CD14-positive monocyte (primary cell): ENCODE measurements at regions not wholly inside any gene's neighbourhood (a gene's known extent, or its start where the extent isn't known, plus 50 kb on each side); places are given as distances from the start of the nearest gene placed in this dataset.

Experiments
- DNase-seq, 3 donors: peaks; one replicate each; pipeline ENCODE4 v3.0.0-alpha.2; 2011 to 2022
- H2AFZ ChIP-seq: 2 replicates; pipeline ENCODE4 v1.6.0; 2012; ENCODE audit warnings: mild to moderate bottlenecking, low read depth, low read length, inconsistent platforms; ENCODE audit not compliant: insufficient read depth, poor library complexity, severe bottlenecking
- H3K27ac ChIP-seq, 2 donors: 1 replicate in 1 of 2; 2 replicates in 1 of 2; pipeline ENCODE4 v1.5.1; 2012 to 2013; ENCODE audit warnings: low read length in 2 of 2, control low read depth in 1 of 2, inconsistent platforms in 1 of 2, low read depth in 1 of 2, mild to moderate bottlenecking in 1 of 2
- H3K27me3 ChIP-seq, 2 donors: one replicate each; pipeline versions ENCODE4 v1.6.0 to v1.6.1; 2011 to 2013; ENCODE audit warnings: low read length in 2 of 2; ENCODE audit not compliant: control insufficient read depth in 2 of 2, insufficient read depth in 2 of 2
- H3K36me3 ChIP-seq, 2 donors: replicated peaks in 1 of 2; 1 replicate in 1 of 2; 2 replicates in 1 of 2; pipeline versions ENCODE4 v1.5.1 to v1.6.1; 2012 to 2013; ENCODE audit warnings: low read length in 2 of 2, control low read depth in 1 of 2, inconsistent platforms in 1 of 2, mild to moderate bottlenecking in 1 of 2; ENCODE audit not compliant: insufficient read depth in 2 of 2, control insufficient read depth in 1 of 2
- H3K4me1 ChIP-seq, 2 donors: 1 replicate in 1 of 2; 2 replicates in 1 of 2; pipeline versions ENCODE4 v1.5.1 to v1.6.1; 2012 to 2013; ENCODE audit warnings: low read length in 2 of 2, control low read depth in 1 of 2, inconsistent platforms in 1 of 2, mild to moderate bottlenecking in 1 of 2, moderate library complexity in 1 of 2; ENCODE audit not compliant: insufficient read depth in 2 of 2, control insufficient read depth in 1 of 2
- H3K4me2 ChIP-seq: replicated peaks from 2 replicates; pipeline ENCODE3; 2012; ENCODE audit warnings: low read length, moderate library complexity, mild to moderate bottlenecking; ENCODE audit not compliant: poor library complexity, severe bottlenecking; ENCODE audit errors: extremely low read depth
- H3K4me3 ChIP-seq, 3 experiments: fragments of 200-600 bp in 1 of 3; sonication (generic) in 1 of 3; replicated peaks in 1 of 3; 1 replicate in 2 of 3; 2 replicates in 1 of 3; pipeline ENCODE4 v1.5.1; 2011 to 2013; ENCODE audit warnings: low read length in 3 of 3, mild to moderate bottlenecking in 3 of 3, control low read depth in 2 of 3, low read depth in 2 of 3, inconsistent platforms in 1 of 3, moderate library complexity in 1 of 3
- H3K79me2 ChIP-seq: 2 replicates; pipeline ENCODE4 v1.6.0; 2012; ENCODE audit warnings: mild to moderate bottlenecking, control low read depth, inconsistent platforms, low read length, moderate library complexity; ENCODE audit not compliant: insufficient read depth
- H3K9ac ChIP-seq: 2 replicates; pipeline ENCODE4 v1.6.0; 2017; ENCODE audit warnings: low read length, mild to moderate bottlenecking; ENCODE audit not compliant: insufficient read depth, poor library complexity, severe bottlenecking
- H3K9me3 ChIP-seq, 2 donors: replicated peaks in 1 of 2; 1 replicate in 1 of 2; 2 replicates in 1 of 2; pipeline versions ENCODE4 v1.5.1 to v1.6.1; 2012 to 2013; ENCODE audit warnings: low read length in 2 of 2, control low read depth in 1 of 2; ENCODE audit not compliant: control insufficient read depth in 1 of 2, insufficient read depth in 1 of 2
- H4K20me1 ChIP-seq: 2 replicates; pipeline ENCODE4 v1.6.0; 2012; ENCODE audit warnings: mild to moderate bottlenecking, low read length, control low read depth, moderate library complexity; ENCODE audit not compliant: insufficient read depth
- H3K27ac Mint-ChIP-seq, 7 donors: one replicate each; pipeline ENCODE4 v1.8.0; 2020; ENCODE audit warnings: mild to moderate bottlenecking in 7 of 7, mixed read lengths in 7 of 7, moderate library complexity in 6 of 7, inconsistent platforms in 2 of 7
- H3K27me3 Mint-ChIP-seq, 3 donors: one replicate each; pipeline ENCODE4 v1.8.0; 2021 to 2022; ENCODE audit warnings: low read depth in 3 of 3, mild to moderate bottlenecking in 3 of 3, mixed read lengths in 3 of 3, moderate library complexity in 3 of 3, inconsistent platforms in 1 of 3
- H3K36me3 Mint-ChIP-seq, 2 donors: one replicate each; pipeline ENCODE4 v1.8.0; 2020; ENCODE audit warnings: mixed read lengths in 2 of 2, inconsistent platforms in 1 of 2, mild to moderate bottlenecking in 1 of 2
- H3K4me1 Mint-ChIP-seq: one replicate; pipeline ENCODE4 v1.8.0; 2020; ENCODE audit warnings: mild to moderate bottlenecking, mixed read lengths
- H3K4me3 Mint-ChIP-seq, 2 donors: one replicate each; pipeline ENCODE4 v1.8.0; 2020; ENCODE audit warnings: mild to moderate bottlenecking in 2 of 2, mixed read lengths in 2 of 2, moderate library complexity in 1 of 2
- H3K9me3 Mint-ChIP-seq, 7 donors: one replicate each; pipeline ENCODE4 v1.8.0; 2020 to 2022; ENCODE audit warnings: mixed read lengths in 7 of 7, mild to moderate bottlenecking in 6 of 7, moderate library complexity in 6 of 7, inconsistent platforms in 2 of 7
- WGBS: methylation state at CpG from one replicate; pipeline ENCODE4 v1.1.5; 2013; ENCODE audit warnings: missing lambda C conversion rate; ENCODE audit not compliant: insufficient coverage; 5-methylcytosine and 5-hydroxymethylcytosine counted together
- intact Hi-C, 2 donors: fragments of 100-400 bp; cut with micrococcal nuclease; formaldehyde crosslinking; loops; one replicate each; pipeline versions ENCODE4 v1.15.0 to v1.15.1; 2023
- TF ChIP-seq, protein P1 (sequence below): fragments of 200-600 bp; IDR thresholded peaks from one replicate; pipeline ENCODE4 v1.8.0; 2022; ENCODE audit warnings: antibody characterized with exemption, mild to moderate bottlenecking

- Mint-ChIP-seq H3K27ac (no peak overlapping the region), H3K9me3 (peaks cover 4 to 38% (median 17%) of the 10 kb centered on the region in 7 donors), H3K4me1 (no peaks in the 10 kb centered on the region), H3K36me3 (no peaks in the 10 kb centered on the region), H3K27me3 (peaks cover 0 to 3% (median 0%) of the 10 kb centered on the region in 3 donors), H3K4me3 (no peak overlapping the region)
- intact Hi-C loops = no loop called here
- TF ChIP-seq, protein P1, sequence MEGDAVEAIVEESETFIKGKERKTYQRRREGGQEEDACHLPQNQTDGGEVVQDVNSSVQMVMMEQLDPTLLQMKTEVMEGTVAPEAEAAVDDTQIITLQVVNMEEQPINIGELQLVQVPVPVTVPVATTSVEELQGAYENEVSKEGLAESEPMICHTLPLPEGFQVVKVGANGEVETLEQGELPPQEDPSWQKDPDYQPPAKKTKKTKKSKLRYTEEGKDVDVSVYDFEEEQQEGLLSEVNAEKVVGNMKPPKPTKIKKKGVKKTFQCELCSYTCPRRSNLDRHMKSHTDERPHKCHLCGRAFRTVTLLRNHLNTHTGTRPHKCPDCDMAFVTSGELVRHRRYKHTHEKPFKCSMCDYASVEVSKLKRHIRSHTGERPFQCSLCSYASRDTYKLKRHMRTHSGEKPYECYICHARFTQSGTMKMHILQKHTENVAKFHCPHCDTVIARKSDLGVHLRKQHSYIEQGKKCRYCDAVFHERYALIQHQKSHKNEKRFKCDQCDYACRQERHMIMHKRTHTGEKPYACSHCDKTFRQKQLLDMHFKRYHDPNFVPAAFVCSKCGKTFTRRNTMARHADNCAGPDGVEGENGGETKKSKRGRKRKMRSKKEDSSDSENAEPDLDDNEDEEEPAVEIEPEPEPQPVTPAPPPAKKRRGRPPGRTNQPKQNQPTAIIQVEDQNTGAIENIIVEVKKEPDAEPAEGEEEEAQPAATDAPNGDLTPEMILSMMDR = no peak
- no peak overlapping the region for H3K27ac ChIP-seq
- no peak for DNase-seq
- no peaks in the 10 kb centered on the region for H3K27me3 ChIP-seq
- H3K9me3 ChIP-seq = peaks cover 0 to 9% of the 10 kb centered on the region in 2 donors
- H4K20me1 ChIP-seq = no peaks in the 10 kb centered on the region
- H3K9ac ChIP-seq = no peak overlapping the region
- H3K79me2 ChIP-seq = no peaks in the 10 kb centered on the region
- no peak overlapping the region for H2AFZ ChIP-seq
- no peak overlapping the region for H3K4me3 ChIP-seq
- no CpG with 5 or more reads among the region's 2 CpGs for WGBS
- no peaks in the 10 kb centered on the region for H3K4me1 ChIP-seq
- no peaks in the 10 kb centered on the region for H3K36me3 ChIP-seq
- no peak overlapping the region for H3K4me2 ChIP-seq
Observed at GRCh38 chr7:7044806-7045205, 137.5 kb upstream of the C1GALT1 start.

DNA sequence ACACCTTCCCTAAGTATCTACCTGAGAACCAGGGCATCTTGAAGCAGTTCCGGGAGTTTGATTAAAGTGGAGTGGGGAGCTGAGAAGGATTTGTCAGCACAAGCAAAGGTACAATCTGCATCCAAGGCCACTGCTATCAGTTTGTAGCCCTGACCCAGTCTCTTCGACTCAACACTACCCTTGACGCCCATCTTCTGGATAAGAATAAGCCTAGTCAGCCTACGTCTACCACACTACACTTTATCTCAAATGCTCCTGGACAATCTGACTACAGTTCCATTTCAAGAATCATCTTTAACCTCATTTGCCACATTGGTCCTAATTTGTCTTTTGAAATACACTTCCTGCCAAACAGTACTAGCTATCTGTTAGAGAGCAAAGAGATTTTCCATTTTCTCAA is 134.1 kb upstream of the C1GALT1 start:
- WGBS = 100% methylated on average over 3 of the region's 4 CpGs
- H3K27me3 Mint-ChIP-seq = peaks cover 0 to 3% (median 2%) of the 10 kb centered on the region in 3 donors
- H3K9me3 Mint-ChIP-seq = peaks cover 7 to 36% (median 14%) of the 10 kb centered on the region in 7 donors
- no peaks in the 10 kb centered on the region for H3K36me3 Mint-ChIP-seq
- DNase-seq = no peak
- TF ChIP-seq, protein P1 = no peak
- no peak overlapping the region for H3K4me3 Mint-ChIP-seq
- Histone ChIP-seq H3K4me3 (no peak overlapping the region), H3K9me3 (peaks cover 0 to 8% of the 10 kb centered on the region in 2 donors), H3K27ac (no peak overlapping the region), H3K4me2 (no peak overlapping the region), H3K36me3 (no peaks in the 10 kb centered on the region), H3K4me1 (peaks cover 6 to 10% of the 10 kb centered on the region in 2 donors), H4K20me1 (no peaks in the 10 kb centered on the region), H3K9ac (no peak overlapping the region), H3K79me2 (no peaks in the 10 kb centered on the region), H3K27me3 (no peaks in the 10 kb centered on the region), H2AFZ (no peak overlapping the region)
- intact Hi-C loops = no loop called here
- H3K4me1 Mint-ChIP-seq = peaks cover 6% of the 10 kb centered on the region
- H3K27ac Mint-ChIP-seq = no peak overlapping the region
